Erythroblast (primary cell): ENCODE measurements at regions not wholly inside any gene's neighbourhood (a gene's known extent, or its start where the extent isn't known, plus 50 kb on each side); places are given as distances from the start of the nearest gene placed in this dataset.

Experiments
- DNase-seq, 2 experiments: peaks; one replicate each; lab custom pipeline; 2025; lab: John Stamatoyannopoulos, UW
- GATA1 ChIP-seq: IDR thresholded peaks from 2 replicates; pipeline ENCODE4 v1.6.1; 2011; ENCODE audit warnings: low read depth, mild to moderate bottlenecking, control low read depth, low read length, moderate library complexity
- POLR2A ChIP-seq: IDR thresholded peaks from 2 replicates; pipeline ENCODE4 v1.6.1; 2011; ENCODE audit warnings: mild to moderate bottlenecking, low read length

GRCh38 chr11:95717314-95717713, 72.3 kb downstream of the FAM76B start:
- TF ChIP-seq POLR2A, result no peak
- no peak for TF ChIP-seq GATA1
- DNase-seq, result peak in 1 of 2 experiments; percentile 8

- DNase-seq, result no peak
- TF ChIP-seq POLR2A (no peak), GATA1 (no peak)
These were observed 73.3 kb downstream of the FAM76B start for GRCh38 chr11:95716266-95716665.

- TF ChIP-seq GATA1 (no peak), POLR2A (no peak)
- no peak for DNase-seq
These were observed 73.8 kb downstream of the FAM76B start for GRCh38 chr11:95715777-95716241.

DNA sequence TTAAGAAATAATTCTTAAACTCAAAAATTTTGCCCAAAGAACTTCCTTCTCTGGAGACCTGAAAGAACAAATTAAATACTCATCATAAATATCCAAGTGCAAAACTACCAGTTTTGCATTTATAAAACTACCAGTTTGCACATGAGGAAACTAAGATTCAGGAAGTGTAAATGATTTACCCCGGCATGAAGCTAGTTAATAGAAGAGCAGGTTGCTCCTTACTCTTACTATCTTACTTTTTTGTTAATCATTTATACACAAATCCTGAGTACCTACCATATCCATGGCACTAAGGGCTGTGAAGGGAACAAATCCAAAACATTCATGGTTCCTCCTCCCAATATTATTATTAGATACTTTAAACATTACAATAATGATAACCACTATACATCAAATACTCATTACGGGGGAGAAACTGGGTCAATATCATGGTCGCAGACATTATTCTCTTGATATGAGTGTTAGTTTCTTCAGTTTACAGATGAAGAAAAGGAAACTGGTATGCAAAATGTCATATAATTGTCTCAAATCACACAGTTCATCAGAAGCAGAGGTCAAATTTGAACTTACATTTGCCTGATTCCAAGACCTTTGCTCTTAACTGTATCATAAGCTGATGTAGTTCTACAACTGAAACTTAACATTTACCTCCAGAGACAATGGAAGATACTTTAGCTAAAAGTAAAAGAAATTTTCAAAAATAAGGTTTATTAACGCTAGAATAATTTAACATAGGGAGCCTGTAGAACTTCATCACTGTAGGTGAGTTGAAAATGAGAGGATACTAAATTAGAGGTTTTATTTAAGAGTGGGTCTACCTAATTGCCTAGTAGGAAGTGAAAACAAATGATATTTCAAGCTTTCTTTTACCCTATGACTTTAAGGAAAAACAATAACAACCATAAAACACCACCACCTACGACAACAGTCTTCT, 74.5 kb downstream of the FAM76B start:
- DNase-seq, result no peak
- TF ChIP-seq GATA1, result no peak
- TF ChIP-seq POLR2A, result no peak

- DNase-seq, result no peak
- TF ChIP-seq GATA1, result no peak
- TF ChIP-seq POLR2A, result no peak
These were observed 76.2 kb downstream of the FAM76B start for GRCh38 chr11:95713428-95713827.

DNA sequence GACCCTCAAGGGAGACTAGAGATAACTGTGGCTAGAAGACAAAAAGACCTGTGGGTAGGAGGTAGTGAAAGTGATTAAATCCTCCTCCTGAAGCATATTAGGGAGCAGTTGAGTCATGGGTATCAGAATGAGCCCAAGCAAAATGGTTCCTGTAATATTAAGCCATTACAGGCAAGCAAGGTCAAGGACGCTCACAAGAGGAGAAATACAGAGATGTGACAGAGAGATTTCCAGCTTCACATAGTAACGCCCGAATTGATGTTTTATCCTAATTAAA, 77.7 kb downstream of the FAM76B start:
- TF ChIP-seq POLR2A, result no peak
- TF ChIP-seq GATA1, result no peak
- no peak for DNase-seq

GRCh38 chr11:95711162-95711944, 78.2 kb downstream of the FAM76B start:
- TF ChIP-seq POLR2A (no peak), GATA1 (no peak)
- no peak for DNase-seq

DNA sequence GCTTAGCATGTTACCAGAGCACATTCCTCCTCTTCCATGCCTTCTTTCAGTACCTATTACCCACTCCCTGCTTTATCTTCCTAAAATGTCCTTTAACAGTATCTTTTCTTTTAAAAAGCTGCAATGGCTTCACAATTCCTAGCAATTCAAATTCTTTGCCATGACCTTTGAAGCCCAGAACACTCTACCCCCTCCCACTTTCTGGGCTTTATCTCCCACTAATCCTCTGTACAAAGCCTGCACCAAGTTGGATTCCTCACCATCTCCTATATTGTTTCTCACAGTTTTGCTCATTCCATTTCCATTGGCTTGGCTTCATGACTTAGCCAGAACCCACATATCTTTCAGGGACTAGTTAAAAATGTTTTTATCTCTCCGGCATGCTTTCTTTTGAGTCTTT, 80.9 kb downstream of the FAM76B start:
- TF ChIP-seq GATA1 (no peak), POLR2A (no peak)
- DNase-seq, result no peak

GRCh38 chr11:95706974-95707387, 82.6 kb downstream of the FAM76B start:
- DNase-seq, result peak; percentile 44 to 69

DNA sequence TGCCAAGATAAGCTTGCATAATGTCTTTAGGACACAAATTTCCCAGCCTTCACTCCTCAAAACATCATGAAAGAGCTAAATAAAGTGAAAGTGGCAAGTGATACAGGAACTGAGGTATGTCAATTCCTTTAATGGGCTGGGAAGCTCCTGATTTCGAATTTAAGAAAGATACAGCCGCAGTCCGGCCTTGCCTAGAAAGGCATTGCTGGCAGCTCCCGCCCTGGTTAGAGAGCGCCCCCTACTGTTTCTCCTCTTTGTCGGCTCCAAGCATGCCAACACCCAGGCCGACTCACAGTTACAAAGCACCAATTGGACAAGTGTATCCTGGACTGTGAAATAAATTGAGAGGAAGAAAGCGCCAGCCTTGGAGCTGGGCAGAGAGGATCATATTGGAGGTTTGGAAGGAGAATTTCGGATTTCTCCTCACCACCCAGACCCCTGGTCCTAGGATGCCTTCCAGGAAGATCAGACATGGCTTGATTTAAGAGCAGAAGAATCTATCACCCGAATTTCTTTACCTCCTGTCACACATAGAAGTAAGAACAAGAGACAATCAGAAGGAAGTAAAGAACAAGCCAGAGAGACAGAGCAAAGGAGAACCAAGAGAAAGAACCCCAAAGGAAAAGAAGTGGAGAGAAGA, 84.0 kb downstream of the FAM76B start:
- DNase-seq, result peak; percentile 89 to 94
- TF ChIP-seq GATA1 (no peak), POLR2A (no peak)

More at GRCh38 chr11:95706974-95707387, 82.6 kb downstream of the FAM76B start:
- no peak for TF ChIP-seq POLR2A

GRCh38 chr11:95704865-95705264, 84.7 kb downstream of the FAM76B start:
- no peak for DNase-seq
- TF ChIP-seq GATA1 (no peak), POLR2A (no peak)

- TF ChIP-seq POLR2A (no peak), GATA1 (no peak)
- no peak for DNase-seq
These were observed 86.5 kb downstream of the FAM76B start for GRCh38 chr11:95703049-95703448.

- no peak for DNase-seq
- TF ChIP-seq GATA1 (no peak), POLR2A (no peak)
These were observed 87.1 kb downstream of the FAM76B start for GRCh38 chr11:95702526-95702925.

DNA sequence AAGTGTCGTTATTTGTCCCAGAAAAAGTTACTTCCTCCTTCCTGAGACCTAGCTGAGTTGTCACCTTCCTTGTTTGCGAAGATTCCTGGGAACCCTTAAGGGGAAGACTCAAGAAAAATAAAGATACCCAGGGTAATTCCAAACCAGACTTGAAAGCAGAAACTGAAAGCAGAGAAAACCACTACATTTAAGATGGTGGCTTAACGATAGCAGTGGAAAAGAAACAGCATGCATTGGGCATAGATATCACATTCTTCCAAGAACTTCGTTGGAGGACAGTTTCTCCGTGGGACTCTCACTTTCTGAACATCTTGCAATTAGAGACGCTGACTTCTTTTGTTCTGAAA, 89.1 kb downstream of the FAM76B start:
- TF ChIP-seq GATA1 (no peak), POLR2A (no peak)
- DNase-seq, result no peak
